ENCODE measurements at regions not wholly inside any gene's neighbourhood (a gene's known extent, or its start where the extent isn't known, plus 50 kb on each side); places are given as distances from the start of the nearest gene placed in this dataset.
"Not testable (repeated sequence)": the region's sequence is repeated elsewhere in the genome, so short reads cannot be mapped to it uniquely, and the experiment has no call there.

- FAIRE-seq; DNase-seq (ENCODE audit: insufficient read length, low spot score): not testable (repeated sequence)
Observed at GRCh38 chr1:143786381-143786780, 185.4 kb downstream of the FAM72C start.

DNA sequence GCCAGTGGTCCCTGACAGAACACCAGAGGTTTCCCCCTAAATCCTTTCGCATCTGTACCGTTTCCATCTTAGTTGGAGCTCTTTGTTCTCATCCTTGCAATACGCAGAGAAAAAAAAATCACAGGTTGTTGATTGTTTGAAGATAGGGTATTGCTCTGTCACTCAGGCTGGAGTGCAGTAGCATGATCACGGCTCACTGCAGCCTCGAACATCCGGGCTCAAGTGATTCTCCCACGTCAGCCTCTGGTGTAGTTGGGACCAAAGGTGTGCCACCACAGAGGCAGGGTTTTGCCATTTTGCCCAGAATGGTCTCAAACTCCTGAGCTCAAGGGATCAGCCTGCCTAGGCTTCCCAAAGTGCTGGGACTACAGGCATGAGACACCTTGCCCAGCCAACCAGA, 185.9 kb downstream of the FAM72C start:
- DNase-seq (ENCODE audit: insufficient read length, low spot score); FAIRE-seq: not testable (repeated sequence)

GRCh38 chr1:143784239-143784882, 187.4 kb downstream of the FAM72C start:
- not testable (repeated sequence) for DNase-seq (ENCODE audit: insufficient read length, low spot score); FAIRE-seq

DNA sequence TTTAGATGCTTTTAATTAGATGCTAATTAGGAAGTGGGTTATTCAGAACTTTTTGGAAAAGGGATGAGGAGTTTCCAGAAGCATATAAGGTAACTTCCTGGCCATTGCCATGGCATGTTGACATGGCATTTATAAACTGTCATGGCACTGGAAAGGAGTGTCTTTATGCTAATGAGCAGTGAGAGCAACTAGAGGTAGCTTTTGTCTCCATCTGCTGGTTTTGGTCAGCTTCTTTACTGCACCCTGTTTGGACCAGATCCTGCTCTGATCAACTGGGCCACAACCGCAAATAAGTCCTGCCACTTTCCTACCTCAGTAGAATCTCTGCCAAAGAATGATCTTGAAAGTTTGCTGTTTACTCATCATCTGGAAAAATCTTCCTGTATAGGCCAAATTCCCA, 193.6 kb downstream of the FAM72C start:
- not testable (repeated sequence) for FAIRE-seq

DNA sequence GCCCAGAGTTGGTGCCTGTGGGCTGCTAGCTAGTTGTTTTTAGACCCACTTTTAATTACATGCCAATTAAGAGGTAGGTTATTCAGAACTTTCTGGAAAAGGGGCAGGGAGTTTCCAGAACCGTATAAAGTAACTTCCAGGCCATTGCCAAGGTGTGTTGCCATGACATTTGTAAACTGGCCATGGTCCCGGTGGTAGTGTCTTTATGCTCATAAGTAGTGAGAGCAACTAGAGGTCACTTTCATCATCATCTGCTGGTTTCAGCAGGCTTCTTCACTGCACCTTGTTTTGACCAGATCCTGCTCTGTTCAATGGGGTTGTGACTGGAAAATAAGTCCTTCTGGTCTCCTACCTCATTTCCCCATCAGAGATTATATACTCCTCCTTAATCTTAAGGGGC, 207.0 kb downstream of the FAM72C start:
- not testable (repeated sequence) for FAIRE-seq; DNase-seq (ENCODE audit: insufficient read length, low spot score)

More for the DNA sequence above, 193.6 kb downstream of the FAM72C start:
- not testable (repeated sequence) for DNase-seq (ENCODE audit: insufficient read length, low spot score)

DNA sequence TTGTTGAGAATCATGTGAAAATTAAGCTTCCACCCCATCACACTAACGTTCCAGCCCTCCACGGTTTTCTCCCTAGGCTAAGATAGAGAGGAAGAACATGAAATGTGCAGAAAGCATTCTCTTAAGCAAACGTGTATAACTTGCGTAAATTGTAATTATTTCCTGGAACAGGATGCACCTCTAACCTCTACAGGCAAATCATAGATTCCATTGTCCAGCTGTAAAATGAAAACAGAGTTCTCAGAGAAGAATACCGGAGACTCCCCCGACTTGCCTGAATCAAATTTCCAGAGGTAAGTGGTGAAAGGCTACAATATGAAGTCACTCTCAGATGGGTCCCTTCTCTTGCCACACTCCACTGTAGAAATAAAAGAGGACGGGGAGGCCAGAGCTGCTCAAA, 211.4 kb downstream of the FAM72C start:
- DNase-seq (ENCODE audit: insufficient read length, low spot score); FAIRE-seq: not testable (repeated sequence)

GRCh38 chr1:143755961-143756360, 215.8 kb downstream of the FAM72C start:
- not testable (repeated sequence) for FAIRE-seq; DNase-seq (ENCODE audit: insufficient read length, low spot score)

DNA sequence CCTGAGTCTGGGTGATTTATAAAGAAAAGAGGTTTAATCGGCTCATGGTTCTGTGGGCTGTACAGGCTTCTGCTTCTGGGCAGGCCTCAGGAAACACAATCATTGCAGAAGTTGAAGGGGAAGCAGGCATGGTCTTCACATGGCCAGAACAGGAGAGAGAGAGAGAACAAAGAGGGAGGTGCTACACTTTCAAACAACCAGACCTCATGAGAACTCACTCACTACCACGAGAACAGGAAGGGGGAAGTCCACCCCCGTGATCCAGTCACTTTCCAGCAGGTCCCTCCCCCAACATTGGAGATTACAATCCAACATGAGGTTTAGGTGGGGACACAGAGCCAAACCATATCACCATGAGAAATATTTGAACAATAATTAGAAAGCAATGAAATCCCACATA, 222.9 kb downstream of the FAM72C start:
- no peak for FAIRE-seq

GRCh38 chr1:143736562-143736961, 235.2 kb downstream of the FAM72C start:
- no peak for FAIRE-seq
- DNase-seq (ENCODE audit: insufficient read length, low spot score) = no peak

More for the DNA sequence above, 222.9 kb downstream of the FAM72C start:
- no peak for DNase-seq (ENCODE audit: insufficient read length, low spot score)

- no peak for DNase-seq (ENCODE audit: insufficient read length, low spot score)
- no peak for FAIRE-seq
Observed at GRCh38 chr1:143735764-143736461, 235.9 kb downstream of the FAM72C start.

- DNase-seq (ENCODE audit: insufficient read length, low spot score); FAIRE-seq: not testable (repeated sequence)
Observed at GRCh38 chr1:143734261-143734660, 237.5 kb downstream of the FAM72C start.

DNA sequence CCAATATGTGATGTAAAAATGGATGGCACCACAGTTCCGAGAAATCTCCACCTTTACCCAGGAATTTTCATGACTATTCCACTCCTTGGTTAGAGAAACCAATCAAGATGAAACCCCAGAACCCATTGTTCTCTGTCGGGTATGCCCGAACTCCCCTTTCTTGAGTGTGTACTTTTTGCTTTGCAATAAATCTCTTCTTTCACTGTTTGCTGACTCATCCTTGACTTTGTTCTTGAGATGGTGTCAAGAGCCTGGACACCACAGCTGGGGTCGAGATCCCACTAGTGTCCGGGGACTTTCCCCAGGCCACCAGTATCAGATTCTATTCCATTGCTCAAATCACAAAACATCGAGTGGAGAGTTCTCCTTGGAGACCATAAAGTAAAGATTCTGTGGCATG, 240.9 kb downstream of the FAM72C start:
- not testable (repeated sequence) for FAIRE-seq

GRCh38 chr1:143729449-143730111, 242.2 kb downstream of the FAM72C start:
- DNase-seq (ENCODE audit: insufficient read length, low spot score) = not testable (repeated sequence)
- FAIRE-seq = peak; percentile 65

More for the DNA sequence above, 240.9 kb downstream of the FAM72C start:
- DNase-seq (ENCODE audit: insufficient read length, low spot score) = not testable (repeated sequence)

DNA sequence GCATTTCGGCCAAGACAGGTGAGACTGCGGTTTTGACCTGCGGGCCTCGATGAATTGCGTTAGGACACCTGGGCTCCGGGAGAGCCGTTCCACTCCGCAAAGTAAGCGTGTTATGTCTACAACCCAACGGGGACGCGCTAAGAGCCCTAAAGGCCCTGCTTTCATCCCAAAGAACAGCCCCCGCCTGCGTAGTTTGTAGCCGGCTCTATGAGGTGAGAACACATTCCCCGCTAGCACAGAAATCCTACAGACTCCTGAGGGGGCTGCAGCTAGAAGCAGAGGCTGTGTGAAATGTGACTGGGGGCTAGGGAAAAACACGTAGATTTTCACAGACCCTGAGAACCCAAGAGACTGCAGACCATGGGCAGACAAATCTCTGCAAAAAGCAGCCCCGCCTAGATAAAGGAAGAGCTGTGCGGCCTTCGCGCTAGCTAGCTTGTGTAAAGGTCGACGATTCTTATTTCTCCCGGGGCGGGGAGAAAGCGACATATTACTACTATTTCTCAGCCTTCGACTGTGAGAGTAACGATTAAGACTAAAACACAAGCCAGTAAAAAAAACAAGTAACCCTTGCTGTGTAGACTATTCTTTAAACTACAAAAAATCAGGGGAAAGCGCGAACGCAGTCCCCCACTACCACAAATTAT, 242.9 kb downstream of the FAM72C start:
- peak; percentile 23 for FAIRE-seq
- DNase-seq (ENCODE audit: insufficient read length, low spot score) = not testable (repeated sequence)

GRCh38 chr1:143727263-143727662, 244.5 kb downstream of the FAM72C start:
- DNase-seq (ENCODE audit: insufficient read length, low spot score) (no peak), FAIRE-seq (no peak)

DNA sequence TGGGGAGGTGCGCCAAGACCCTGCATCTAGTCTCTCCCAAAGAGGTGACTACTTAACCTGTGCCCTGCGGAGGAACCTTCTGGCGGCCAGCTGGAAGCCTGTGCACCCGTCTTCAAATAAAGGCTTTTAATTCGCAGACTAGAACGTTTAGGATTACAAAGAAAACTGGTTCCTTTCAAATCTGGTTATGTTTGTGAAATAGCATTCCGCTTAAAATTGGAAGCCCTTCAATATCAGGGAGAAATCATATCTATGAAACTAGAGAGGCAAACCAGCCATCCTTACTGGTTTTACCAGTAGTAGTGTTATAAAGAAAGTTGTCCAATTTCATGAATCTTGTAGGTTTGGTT, 250.8 kb downstream of the FAM72C start:
- FAIRE-seq = no peak
- no peak for DNase-seq (ENCODE audit: insufficient read length, low spot score)

DNA sequence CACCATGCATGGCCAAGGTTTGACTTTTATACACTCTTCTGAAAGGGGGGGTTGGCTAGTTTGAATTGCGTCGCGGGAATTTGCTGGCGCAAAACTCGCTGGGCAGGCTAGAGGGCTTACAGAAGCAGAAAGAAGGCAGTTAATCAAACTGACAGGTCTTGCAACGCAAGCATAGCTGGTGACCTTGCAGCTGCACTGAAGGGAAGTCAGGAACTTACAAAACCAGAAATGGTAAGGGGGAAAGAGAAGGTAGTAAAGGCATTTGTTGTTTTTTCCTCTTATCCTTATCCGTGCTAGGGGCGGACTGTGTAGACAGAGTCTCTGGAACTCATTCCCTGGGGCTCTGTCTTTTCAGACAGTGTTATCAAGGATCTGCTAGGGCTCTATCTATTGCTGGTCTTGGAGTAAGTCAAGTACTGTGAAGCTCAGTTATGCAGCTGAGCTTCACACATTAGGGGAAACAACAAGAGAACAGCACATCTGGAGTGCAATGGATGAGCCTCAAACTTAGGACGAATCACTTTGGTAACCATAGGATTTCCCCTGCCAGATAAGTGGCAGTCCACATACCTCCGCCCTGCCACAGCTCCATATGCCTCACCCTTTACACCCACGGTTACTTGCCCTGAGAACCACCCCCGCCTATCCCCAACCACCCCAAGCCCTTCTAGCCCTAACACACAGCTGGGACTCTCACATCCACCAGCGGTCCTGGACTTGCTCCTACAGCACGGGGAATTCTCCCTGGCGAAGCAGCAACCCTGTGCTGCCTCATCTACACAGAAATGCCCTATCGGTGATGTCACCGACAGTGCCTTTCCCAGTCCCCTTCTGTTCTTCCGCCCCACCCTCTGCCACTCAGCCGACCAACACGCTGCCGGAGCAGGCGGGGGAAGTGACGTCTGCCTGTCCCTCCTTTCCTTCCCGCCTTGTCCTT, 251.4 kb downstream of the FAM72C start:
- FAIRE-seq = peak; percentile 78
- DNase-seq (ENCODE audit: insufficient read length, low spot score) = no peak

- DNase-seq (ENCODE audit: insufficient read length, low spot score) (no peak), FAIRE-seq (no peak)
Observed at GRCh38 chr1:143718524-143718923, 253.3 kb downstream of the FAM72C start.

- FAIRE-seq (no peak), DNase-seq (ENCODE audit: insufficient read length, low spot score) (no peak)
Observed at GRCh38 chr1:143718021-143718420, 253.8 kb downstream of the FAM72C start.

DNA sequence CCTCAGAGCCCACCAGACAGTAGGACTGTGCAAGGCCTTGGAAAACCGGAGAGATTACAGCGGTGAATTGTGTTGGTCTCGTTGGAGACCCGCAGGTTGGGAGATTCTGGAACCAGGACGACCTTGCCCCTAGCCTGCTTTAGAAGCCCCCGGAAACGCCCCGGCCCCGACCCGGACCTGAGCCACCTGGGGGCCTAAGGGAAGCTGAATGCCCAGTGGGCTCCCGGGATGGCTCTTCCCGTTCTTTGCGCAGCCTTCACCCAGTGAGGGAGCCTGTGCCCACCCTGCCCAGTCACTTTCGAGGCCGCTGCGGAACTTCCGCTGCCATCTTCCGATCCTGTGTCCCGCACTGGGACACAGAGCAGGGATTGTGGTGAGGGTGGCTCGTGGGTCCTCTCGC, 254.4 kb downstream of the FAM72C start:
- FAIRE-seq (no peak), DNase-seq (ENCODE audit: insufficient read length, low spot score) (no peak)

All from GM19239 (cell line).